ENCODE measurements at regions not wholly inside any gene's neighbourhood (a gene's known extent, or its start where the extent isn't known, plus 50 kb on each side); places are given as distances from the start of the nearest gene placed in this dataset.

DNA sequence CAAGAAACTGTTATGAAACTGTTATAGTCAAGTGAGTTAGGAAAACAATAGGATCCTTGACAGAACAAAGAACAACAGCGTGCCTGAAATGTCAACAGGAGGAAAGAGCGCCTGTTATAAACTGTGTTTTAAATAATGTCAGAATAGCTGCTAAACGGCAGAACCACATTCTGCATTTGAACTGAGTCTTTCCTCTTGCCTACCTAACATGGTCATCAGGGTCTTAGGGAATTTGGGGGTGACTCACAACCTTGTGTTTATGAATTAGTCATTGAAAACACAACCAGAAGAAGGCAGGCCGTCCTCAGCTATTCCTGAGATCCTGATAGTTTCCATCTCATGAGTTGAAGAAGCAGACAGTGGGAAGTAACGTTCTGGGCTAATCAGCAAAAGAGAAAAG lies 222.0 kb upstream of the FN1 start:
- intact Hi-C loops (cut with DNase I), result no loop called here

GRCh38 chr2:215654148-215654819 lies 218.4 kb upstream of the FN1 start:
- Histone ChIP-seq H3K27ac (peak overlapping the region in 2 of 3 donors; percentile 52 to 60), H3K4me1 (peaks cover 0 to 13% (median 0%) of the 10 kb centered on the region in 4 donors), H3K9me3 (no peaks in the 10 kb centered on the region), H3K36me3 (no peaks in the 10 kb centered on the region), H3K27me3 (no peaks in the 10 kb centered on the region), H3K4me3 (peak overlapping the region in 1 of 3 donors; percentile 2)
- TF ChIP-seq POLR2A (IDR thresholded peaks at IDR 0.05), result no peak
- TF ChIP-seq, protein P1, sequence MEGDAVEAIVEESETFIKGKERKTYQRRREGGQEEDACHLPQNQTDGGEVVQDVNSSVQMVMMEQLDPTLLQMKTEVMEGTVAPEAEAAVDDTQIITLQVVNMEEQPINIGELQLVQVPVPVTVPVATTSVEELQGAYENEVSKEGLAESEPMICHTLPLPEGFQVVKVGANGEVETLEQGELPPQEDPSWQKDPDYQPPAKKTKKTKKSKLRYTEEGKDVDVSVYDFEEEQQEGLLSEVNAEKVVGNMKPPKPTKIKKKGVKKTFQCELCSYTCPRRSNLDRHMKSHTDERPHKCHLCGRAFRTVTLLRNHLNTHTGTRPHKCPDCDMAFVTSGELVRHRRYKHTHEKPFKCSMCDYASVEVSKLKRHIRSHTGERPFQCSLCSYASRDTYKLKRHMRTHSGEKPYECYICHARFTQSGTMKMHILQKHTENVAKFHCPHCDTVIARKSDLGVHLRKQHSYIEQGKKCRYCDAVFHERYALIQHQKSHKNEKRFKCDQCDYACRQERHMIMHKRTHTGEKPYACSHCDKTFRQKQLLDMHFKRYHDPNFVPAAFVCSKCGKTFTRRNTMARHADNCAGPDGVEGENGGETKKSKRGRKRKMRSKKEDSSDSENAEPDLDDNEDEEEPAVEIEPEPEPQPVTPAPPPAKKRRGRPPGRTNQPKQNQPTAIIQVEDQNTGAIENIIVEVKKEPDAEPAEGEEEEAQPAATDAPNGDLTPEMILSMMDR (IDR thresholded peaks at IDR 0.05), result no peak
- DNase-seq (no peak), ATAC-seq (peak; percentile 84 to 93 (median 86))
- intact Hi-C loops (cut with DNase I), result no loop called here
- 8% methylated on average over 7 of the region's 7 CpGs for WGBS (ENCODE audit: insufficient coverage, low coverage, low lambda C conversion rate, missing lambda C conversion rate)

More for the DNA sequence above, 222.0 kb upstream of the FN1 start:
- Histone ChIP-seq H3K4me3 (no peak overlapping the region), H3K36me3 (no peaks in the 10 kb centered on the region), H3K27ac (no peak overlapping the region), H3K27me3 (no peaks in the 10 kb centered on the region), H3K9me3 (no peaks in the 10 kb centered on the region), H3K4me1 (peaks cover 0 to 13% (median 0%) of the 10 kb centered on the region in 4 donors)
- no peak for ATAC-seq
- TF ChIP-seq, protein P1 (IDR thresholded peaks at IDR 0.05), result no peak
- TF ChIP-seq POLR2A (IDR thresholded peaks at IDR 0.05), result no peak
- DNase-seq, result no peak
- 83% methylated on average over 5 of the region's 5 CpGs for WGBS (ENCODE audit: insufficient coverage, low coverage, low lambda C conversion rate, missing lambda C conversion rate)

- Histone ChIP-seq H3K27ac (peak overlapping the region in 1 of 3 donors; percentile 60), H3K9me3 (no peaks in the 10 kb centered on the region)
- WGBS (ENCODE audit: insufficient coverage, low coverage, low lambda C conversion rate, missing lambda C conversion rate), result 66% methylated on average over 3 of the region's 4 CpGs
Measured at GRCh38 chr2:215653344-215654030, 217.6 kb upstream of the FN1 start.

GRCh38 chr2:215652388-215652787 lies 216.5 kb upstream of the FN1 start:
- ATAC-seq, result no peak
- DNase-seq, result no peak
- intact Hi-C loops (cut with DNase I), result no loop called here
- Histone ChIP-seq H3K4me1 (peaks cover 0 to 13% (median 0%) of the 10 kb centered on the region in 4 donors), H3K27ac (no peak overlapping the region), H3K9me3 (no peaks in the 10 kb centered on the region), H3K4me3 (no peak overlapping the region), H3K27me3 (no peaks in the 10 kb centered on the region), H3K36me3 (no peaks in the 10 kb centered on the region)
- 71% methylated on average over 2 of the region's 2 CpGs for WGBS (ENCODE audit: insufficient coverage, low coverage, low lambda C conversion rate, missing lambda C conversion rate)
- TF ChIP-seq, protein P1 (IDR thresholded peaks at IDR 0.05), result no peak
- no peak for TF ChIP-seq POLR2A (IDR thresholded peaks at IDR 0.05)

More at GRCh38 chr2:215653344-215654030, 217.6 kb upstream of the FN1 start:
- Histone ChIP-seq H3K4me1 (peaks cover 0 to 13% (median 0%) of the 10 kb centered on the region in 4 donors), H3K36me3 (no peaks in the 10 kb centered on the region), H3K27me3 (no peaks in the 10 kb centered on the region), H3K4me3 (no peak overlapping the region)
- intact Hi-C loops (cut with DNase I), result no loop called here
- ATAC-seq, result no peak
- TF ChIP-seq POLR2A (IDR thresholded peaks at IDR 0.05), result no peak
- TF ChIP-seq, protein P1 (IDR thresholded peaks at IDR 0.05), result no peak
- DNase-seq, result no peak

Data from right lobe of liver (tissue), 6 donors.